Type B pancreatic cell (in vitro differentiated cells): ENCODE measurements at regions not wholly inside any gene's neighbourhood (a gene's known extent, or its start where the extent isn't known, plus 50 kb on each side); places are given as distances from the start of the nearest gene placed in this dataset.

ENCODE experiments used
- DNase-seq: peaks from one replicate; pipeline ENCODE4 v3.0.0; 2021; ENCODE audit warnings: mixed read lengths; ENCODE audit not compliant: unreplicated experiment; ENCODE audit errors: extremely low spot score
- H3K27ac Mint-ChIP-seq: 2 replicates; pipeline ENCODE4 v1.8.0; 2021; ENCODE audit warnings: mild to moderate bottlenecking, mixed read lengths
- H3K27me3 Mint-ChIP-seq: 2 replicates; pipeline ENCODE4 v1.8.0; 2021; ENCODE audit warnings: mixed read lengths
- H3K36me3 Mint-ChIP-seq: 2 replicates; pipeline ENCODE4 v1.8.0; 2021; ENCODE audit warnings: mixed read lengths
- H3K4me1 Mint-ChIP-seq: one replicate; pipeline ENCODE4 v1.8.0; 2021; ENCODE audit warnings: mixed read lengths; ENCODE audit not compliant: unreplicated experiment
- H3K4me3 Mint-ChIP-seq: 2 replicates; pipeline ENCODE4 v1.8.0; 2021; ENCODE audit warnings: mild to moderate bottlenecking, mixed read lengths
- H3K9me3 Mint-ChIP-seq: 2 replicates; pipeline ENCODE4 v1.8.0; 2021; ENCODE audit warnings: mixed read lengths
- TF ChIP-seq, protein P1 (sequence below): fragments of 200-600 bp; sonication (generic); conservative IDR thresholded peaks from 2 replicates; pipeline ENCODE4 v1.5.0; 2021; ENCODE audit warnings: antibody characterized with exemption, mild to moderate bottlenecking

DNA sequence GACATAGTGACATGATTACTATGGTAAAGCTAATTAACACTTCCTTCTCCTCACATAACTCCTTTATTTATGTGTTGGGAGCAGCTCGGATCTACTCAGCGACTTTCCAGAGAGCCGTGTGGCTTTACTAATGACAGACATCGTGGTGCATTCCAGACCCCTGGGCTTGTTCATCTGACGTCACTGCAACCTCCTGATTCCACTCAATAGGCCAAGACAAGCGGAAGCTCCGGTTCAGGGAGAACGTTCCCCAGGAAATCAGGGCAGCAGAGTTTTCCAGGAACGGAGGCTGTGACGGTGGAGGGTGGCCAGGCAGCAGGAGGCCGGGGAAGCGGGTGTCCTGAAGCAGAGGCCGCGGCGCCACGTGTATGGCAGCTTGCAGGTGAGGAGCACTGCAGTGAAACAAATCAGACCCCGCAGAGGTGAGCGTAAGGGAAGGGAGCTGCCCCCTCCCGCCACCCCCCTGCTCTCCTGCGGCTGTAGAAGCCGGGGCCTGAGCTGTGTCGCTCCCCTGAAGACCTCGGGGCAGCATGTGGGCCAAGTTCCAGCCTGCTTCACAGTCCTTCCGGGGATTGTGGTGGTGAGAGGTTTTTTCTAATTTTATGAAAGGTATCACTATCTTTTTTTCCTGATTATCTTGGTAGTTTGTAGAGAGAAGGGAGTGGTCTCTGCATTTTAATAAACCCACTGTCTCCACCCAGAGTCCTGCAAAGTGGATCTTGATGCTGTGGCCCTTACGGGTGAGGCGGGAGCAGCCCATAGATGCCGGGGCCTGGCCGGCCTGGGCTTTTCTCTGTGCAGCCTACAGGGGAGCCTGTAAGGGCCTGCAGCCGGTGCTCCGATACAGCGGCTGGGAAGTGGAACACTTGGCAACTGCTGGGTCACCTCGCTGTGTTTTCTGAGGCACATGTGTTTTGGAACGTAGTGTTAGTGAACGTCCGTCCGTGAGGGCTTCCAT lies 220.4 kb upstream of the IRX4 start:
- Mint-ChIP-seq H3K9me3 (no peaks in the 10 kb centered on the region), H3K4me1 (no peaks in the 10 kb centered on the region)

DNA sequence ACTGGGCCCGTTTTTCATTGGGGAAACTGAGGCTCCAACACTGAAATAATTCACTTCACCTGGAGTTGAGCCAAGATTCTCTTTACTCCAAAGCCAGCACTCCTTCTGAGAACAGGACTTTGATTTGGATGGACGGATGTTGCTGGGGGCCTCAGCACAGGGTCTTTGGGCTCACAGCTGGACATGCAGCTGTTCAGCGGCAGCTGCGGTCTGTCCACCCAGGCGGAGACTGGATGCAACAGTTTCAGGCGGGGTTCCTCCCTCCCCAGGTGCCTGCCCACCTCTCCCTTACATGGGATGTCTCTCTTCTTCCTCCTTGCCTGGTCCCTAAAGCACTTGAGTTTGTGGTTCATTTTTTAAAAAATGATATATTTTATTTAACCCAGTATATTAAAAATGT lies 219.0 kb upstream of the IRX4 start:
- Mint-ChIP-seq H3K27ac (no peak overlapping the region), H3K9me3 (no peaks in the 10 kb centered on the region), H3K36me3 (no peaks in the 10 kb centered on the region), H3K27me3 (peaks cover 25% of the 10 kb centered on the region), H3K4me3 (no peak overlapping the region), H3K4me1 (peaks cover 4% of the 10 kb centered on the region)
- DNase-seq, result no peak
- TF ChIP-seq, protein P1, sequence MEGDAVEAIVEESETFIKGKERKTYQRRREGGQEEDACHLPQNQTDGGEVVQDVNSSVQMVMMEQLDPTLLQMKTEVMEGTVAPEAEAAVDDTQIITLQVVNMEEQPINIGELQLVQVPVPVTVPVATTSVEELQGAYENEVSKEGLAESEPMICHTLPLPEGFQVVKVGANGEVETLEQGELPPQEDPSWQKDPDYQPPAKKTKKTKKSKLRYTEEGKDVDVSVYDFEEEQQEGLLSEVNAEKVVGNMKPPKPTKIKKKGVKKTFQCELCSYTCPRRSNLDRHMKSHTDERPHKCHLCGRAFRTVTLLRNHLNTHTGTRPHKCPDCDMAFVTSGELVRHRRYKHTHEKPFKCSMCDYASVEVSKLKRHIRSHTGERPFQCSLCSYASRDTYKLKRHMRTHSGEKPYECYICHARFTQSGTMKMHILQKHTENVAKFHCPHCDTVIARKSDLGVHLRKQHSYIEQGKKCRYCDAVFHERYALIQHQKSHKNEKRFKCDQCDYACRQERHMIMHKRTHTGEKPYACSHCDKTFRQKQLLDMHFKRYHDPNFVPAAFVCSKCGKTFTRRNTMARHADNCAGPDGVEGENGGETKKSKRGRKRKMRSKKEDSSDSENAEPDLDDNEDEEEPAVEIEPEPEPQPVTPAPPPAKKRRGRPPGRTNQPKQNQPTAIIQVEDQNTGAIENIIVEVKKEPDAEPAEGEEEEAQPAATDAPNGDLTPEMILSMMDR, result no peak

More for the DNA sequence above, 220.4 kb upstream of the IRX4 start:
- H3K27me3 Mint-ChIP-seq, result peaks cover 10% of the 10 kb centered on the region
- no peak overlapping the region for H3K27ac Mint-ChIP-seq
- no peaks in the 10 kb centered on the region for H3K36me3 Mint-ChIP-seq
- H3K4me3 Mint-ChIP-seq, result no peak overlapping the region
- TF ChIP-seq, protein P1, result no peak
- DNase-seq, result no peak

DNA sequence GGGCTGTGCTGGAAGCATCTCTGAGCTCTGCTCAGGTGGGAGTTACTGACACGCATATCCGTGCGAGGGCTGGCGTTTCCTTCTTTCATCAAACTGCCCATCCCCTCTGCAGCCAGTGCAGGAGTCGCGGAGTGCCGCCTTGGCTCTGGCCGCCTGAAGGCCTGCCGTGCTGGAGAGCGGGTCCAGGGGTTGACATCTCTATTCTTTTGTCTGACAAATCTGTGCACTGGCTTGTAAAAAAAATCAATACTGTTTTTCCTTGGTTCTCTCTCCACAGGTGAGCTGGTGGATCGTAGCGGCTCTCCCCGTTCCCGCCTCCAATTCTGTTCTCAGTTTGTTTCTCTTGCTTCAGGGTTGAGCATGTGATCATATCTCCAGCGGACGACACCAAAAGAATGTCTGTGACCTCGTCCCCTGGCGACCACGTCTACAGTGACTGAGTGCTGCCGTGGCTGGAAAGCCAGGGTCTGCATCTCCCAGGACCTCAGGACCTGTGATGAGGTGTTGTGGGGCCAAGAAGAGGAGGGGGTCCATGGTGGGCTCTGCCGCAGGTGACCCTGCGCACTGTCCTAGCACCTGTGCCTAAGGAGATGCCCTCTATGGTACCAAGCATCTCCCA lies 214.3 kb upstream of the IRX4 start:
- Mint-ChIP-seq H3K36me3 (no peaks in the 10 kb centered on the region), H3K27ac (no peak overlapping the region), H3K4me3 (peak overlapping the region; percentile 33), H3K9me3 (no peaks in the 10 kb centered on the region), H3K27me3 (peaks cover 29% of the 10 kb centered on the region), H3K4me1 (peaks cover 4% of the 10 kb centered on the region)
- TF ChIP-seq, protein P1, result no peak
- DNase-seq, result no peak

GRCh38 chr5:2095011-2095410 lies 212.3 kb upstream of the IRX4 start:
- Mint-ChIP-seq H3K27ac (no peak overlapping the region), H3K9me3 (no peaks in the 10 kb centered on the region), H3K4me3 (no peak overlapping the region), H3K36me3 (no peaks in the 10 kb centered on the region), H3K4me1 (peaks cover 4% of the 10 kb centered on the region), H3K27me3 (peaks cover 21% of the 10 kb centered on the region)
- TF ChIP-seq, protein P1, result no peak
- DNase-seq, result no peak

DNA sequence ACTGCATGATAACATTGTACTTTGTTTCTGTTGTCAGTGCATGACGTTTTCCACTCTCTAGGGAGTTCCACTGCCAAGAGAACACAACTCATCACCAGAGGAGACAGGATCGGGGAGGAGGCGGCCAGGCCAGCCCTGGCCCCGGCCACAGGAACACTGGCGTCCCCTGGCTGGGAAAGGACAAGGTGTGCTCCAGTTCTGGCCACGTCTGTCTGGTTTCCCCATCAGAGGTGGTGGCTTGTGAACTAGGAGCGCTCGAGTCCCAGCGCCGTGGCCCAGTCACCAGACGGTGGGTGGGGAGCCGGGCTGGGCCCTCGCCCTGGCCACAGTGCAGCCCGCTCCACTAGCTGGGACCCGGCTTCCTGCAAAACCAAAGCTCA lies 211.9 kb upstream of the IRX4 start:
- H3K4me1 Mint-ChIP-seq, result peaks cover 4% of the 10 kb centered on the region
- no peak overlapping the region for H3K27ac Mint-ChIP-seq

More for the DNA sequence above, 211.9 kb upstream of the IRX4 start:
- Mint-ChIP-seq H3K27me3 (peaks cover 21% of the 10 kb centered on the region), H3K9me3 (no peaks in the 10 kb centered on the region), H3K36me3 (no peaks in the 10 kb centered on the region), H3K4me3 (no peak overlapping the region)
- TF ChIP-seq, protein P1, result no peak
- no peak for DNase-seq
